ENCODE measurements at regions not wholly inside any gene's neighbourhood (a gene's known extent, or its start where the extent isn't known, plus 50 kb on each side); places are given as distances from the start of the nearest gene placed in this dataset.

- no peak overlapping the region for H3K4me3 ChIP-seq
- no peak for TF ChIP-seq CTCF (IDR thresholded peaks at IDR 0.05)
- TF ChIP-seq POLR2A (IDR thresholded peaks at IDR 0.05) = no peak
- TF ChIP-seq EP300 (IDR thresholded peaks at IDR 0.05) = no peak
- no peak for TF ChIP-seq POLR2AphosphoS5 (IDR thresholded peaks at IDR 0.05)
- no peaks in the 10 kb centered on the region for H3K36me3 ChIP-seq
- no peak overlapping the region for H3K27ac ChIP-seq
- peaks cover 0 to 8% (median 7%) of the 10 kb centered on the region in 4 donors for H3K9me3 ChIP-seq
- intact Hi-C loops (cut with DNase I) = no loop called here
- peaks cover 0 to 14% (median 0%) of the 10 kb centered on the region in 3 donors for H3K27me3 ChIP-seq
- no peak for DNase-seq
- 27 to 36% methylated on average over 5 of the region's 5 CpGs for WGBS, 2 donors
- no peaks in the 10 kb centered on the region for H3K4me1 ChIP-seq
Observed at GRCh38 chr12:113582521-113583218, 111.0 kb upstream of the LHX5 start.

- DNase-seq = no peak
- Histone ChIP-seq H3K36me3 (no peaks in the 10 kb centered on the region), H3K4me3 (no peak overlapping the region), H3K4me1 (no peaks in the 10 kb centered on the region), H3K27me3 (peaks cover 0 to 27% (median 0%) of the 10 kb centered on the region in 3 donors), H3K27ac (no peak overlapping the region), H3K9me3 (peaks cover 0 to 8% (median 7%) of the 10 kb centered on the region in 4 donors)
- no peak for TF ChIP-seq CTCF (IDR thresholded peaks at IDR 0.05)
- no peak for TF ChIP-seq POLR2A (IDR thresholded peaks at IDR 0.05)
- no peak for TF ChIP-seq EP300 (IDR thresholded peaks at IDR 0.05)
- TF ChIP-seq POLR2AphosphoS5 (IDR thresholded peaks at IDR 0.05) = no peak
- intact Hi-C loops (cut with DNase I) = no loop called here
Observed at GRCh38 chr12:113581342-113581741, 109.7 kb upstream of the LHX5 start.

GRCh38 chr12:113580437-113580836, 108.8 kb upstream of the LHX5 start:
- no peaks in the 10 kb centered on the region for H3K4me1 ChIP-seq
- no peaks in the 10 kb centered on the region for H3K36me3 ChIP-seq
- peaks cover 0 to 30% (median 0%) of the 10 kb centered on the region in 3 donors for H3K27me3 ChIP-seq
- H3K27ac ChIP-seq = no peak overlapping the region
- no peak for TF ChIP-seq EP300 (IDR thresholded peaks at IDR 0.05)
- no peak for TF ChIP-seq CTCF (IDR thresholded peaks at IDR 0.05)
- TF ChIP-seq POLR2A (IDR thresholded peaks at IDR 0.05) = no peak
- no peak for TF ChIP-seq POLR2AphosphoS5 (IDR thresholded peaks at IDR 0.05)
- no peak overlapping the region for H3K4me3 ChIP-seq
- peaks cover 0 to 8% (median 7%) of the 10 kb centered on the region in 4 donors for H3K9me3 ChIP-seq
- DNase-seq = no peak
- 27 to 72% methylated on average over 2 of the region's 2 CpGs for WGBS, 2 donors
- intact Hi-C loops (cut with DNase I) = no loop called here

- Histone ChIP-seq H3K4me3 (no peak overlapping the region), H3K4me1 (no peaks in the 10 kb centered on the region), H3K27ac (no peak overlapping the region), H3K9me3 (peaks cover 0 to 8% (median 7%) of the 10 kb centered on the region in 4 donors), H3K27me3 (peaks cover 0 to 46% (median 0%) of the 10 kb centered on the region in 3 donors), H3K36me3 (no peaks in the 10 kb centered on the region)
- intact Hi-C loops (cut with DNase I) = no loop called here
- TF ChIP-seq POLR2AphosphoS5 (IDR thresholded peaks at IDR 0.05) = no peak
- TF ChIP-seq CTCF (IDR thresholded peaks at IDR 0.05) = no peak
- TF ChIP-seq POLR2A (IDR thresholded peaks at IDR 0.05) = no peak
- no peak for TF ChIP-seq EP300 (IDR thresholded peaks at IDR 0.05)
- 34 to 46% methylated on average over 7 of the region's 7 CpGs for WGBS, 2 donors
- DNase-seq = no peak
Observed at GRCh38 chr12:113577464-113578129, 105.9 kb upstream of the LHX5 start.

Data from sigmoid colon (tissue), 6 donors.